ENCODE measurements at regions not wholly inside any gene's neighbourhood (a gene's known extent, or its start where the extent isn't known, plus 50 kb on each side); places are given as distances from the start of the nearest gene placed in this dataset.

- Histone ChIP-seq H3K79me2 (ENCODE audit: control insufficient read depth, insufficient read depth, low read length) (no peaks in the 10 kb centered on the region), H3K27ac (ENCODE audit: extremely low read depth, low read depth, low read length) (no peak overlapping the region), H3K36me3 (ENCODE audit: control insufficient read depth, insufficient read depth, low read length) (no peaks in the 10 kb centered on the region), H3K9ac (ENCODE audit: insufficient read depth in 1 of 2, low read depth in 2 of 2, low read length in 2 of 2) (peak overlapping the region in 1 of 2 experiments; percentile 7; a peak in 1 of 4 replicates), H4K20me1 (replicated peaks; ENCODE audit: control insufficient read depth, insufficient read depth, low read length) (no peaks in the 10 kb centered on the region), H2AFZ (ENCODE audit: low read depth, low read length) (no peak overlapping the region), H3K27me3 (ENCODE audit: control insufficient read depth in 2 of 2, insufficient read depth in 2 of 2, low read length in 2 of 2) (peaks cover 0 to 5% of the 10 kb centered on the region in 2 experiments; a peak in 2 of 5 replicates), H3K9me1 (ENCODE audit: control insufficient read depth, insufficient read depth, low read length) (no peaks in the 10 kb centered on the region), H3K4me3 (no peak overlapping the region), H3K9me3 (replicated peaks; ENCODE audit: control insufficient read depth, insufficient read depth, low read depth, low read length) (no peaks in the 10 kb centered on the region), H3K4me1 (replicated peaks in 1 of 2; ENCODE audit: control insufficient read depth in 2 of 2, insufficient read depth in 2 of 2, low read length in 2 of 2) (peaks cover 2 to 17% of the 10 kb centered on the region in 2 experiments; a peak in 4 of 5 replicates), H3K4me2 (ENCODE audit: insufficient read depth, low read length) (no peak overlapping the region)
- DNase-seq (ENCODE audit: extremely low read depth in 1 of 4, low spot score in 3 of 4) (no peak), FAIRE-seq (no peak), ATAC-seq (no peak)
- POLR2A ChIA-PET, result interaction anchor here (1.2 to 1.6 kb wide), 2 partner anchors 9 to 10 kb away, joined by 3 to 6 read pairs; no protein-coding TSS in a partner anchor
- BruUV-seq (replicated peaks), result no TSS peak
- in situ Hi-C loops (cut with MboI), result no loop called here
- intact Hi-C loops (cut with micrococcal nuclease), result no loop called here
- CTCF ChIA-PET (ENCODE audit: low intra/inter-chr PET ratio), result no interaction called here
- 22% methylated on average over 8 of the region's 8 CpGs for WGBS (ENCODE audit: insufficient coverage, low coverage, missing lambda C conversion rate)
- TF ChIP-seq PHF20 (IDR thresholded peaks at IDR 0.05; ENCODE audit: partially characterized antibody), result no peak
- no peak for TF ChIP-seq PTTG1 (tag; IDR thresholded peaks at IDR 0.05; ENCODE audit: low read depth)
- no peak for TF ChIP-seq NCOR1 (IDR thresholded peaks at IDR 0.05)
- TF ChIP-seq, protein P1, sequence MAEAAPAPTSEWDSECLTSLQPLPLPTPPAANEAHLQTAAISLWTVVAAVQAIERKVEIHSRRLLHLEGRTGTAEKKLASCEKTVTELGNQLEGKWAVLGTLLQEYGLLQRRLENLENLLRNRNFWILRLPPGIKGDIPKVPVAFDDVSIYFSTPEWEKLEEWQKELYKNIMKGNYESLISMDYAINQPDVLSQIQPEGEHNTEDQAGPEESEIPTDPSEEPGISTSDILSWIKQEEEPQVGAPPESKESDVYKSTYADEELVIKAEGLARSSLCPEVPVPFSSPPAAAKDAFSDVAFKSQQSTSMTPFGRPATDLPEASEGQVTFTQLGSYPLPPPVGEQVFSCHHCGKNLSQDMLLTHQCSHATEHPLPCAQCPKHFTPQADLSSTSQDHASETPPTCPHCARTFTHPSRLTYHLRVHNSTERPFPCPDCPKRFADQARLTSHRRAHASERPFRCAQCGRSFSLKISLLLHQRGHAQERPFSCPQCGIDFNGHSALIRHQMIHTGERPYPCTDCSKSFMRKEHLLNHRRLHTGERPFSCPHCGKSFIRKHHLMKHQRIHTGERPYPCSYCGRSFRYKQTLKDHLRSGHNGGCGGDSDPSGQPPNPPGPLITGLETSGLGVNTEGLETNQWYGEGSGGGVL (CRISPR knock-in tag; IDR thresholded peaks at IDR 0.05), result no peak
Observed at GRCh38 chr10:110407301-110408170, 90.2 kb upstream of the DUSP5 start.

Measured in K562 (cell line).